T-helper 2 cell treated with Interferon-gamma antibody and Interleukin-4, amounts not matched to agents 100 ng/mL and 5 ng/mL, for 36 hours (primary cell): ENCODE measurements at regions not wholly inside any gene's neighbourhood (a gene's known extent, or its start where the extent isn't known, plus 50 kb on each side); places are given as distances from the start of the nearest gene placed in this dataset.
"Not testable (repeated sequence)": the region's sequence is repeated elsewhere in the genome, so short reads cannot be mapped to it uniquely, and the experiment has no call there.

Experiments used
- intact Hi-C: fragments of 100-400 bp; cut with micrococcal nuclease; formaldehyde crosslinking; loops from one replicate; pipeline ENCODE4 v1.15.1; 2023

DNA sequence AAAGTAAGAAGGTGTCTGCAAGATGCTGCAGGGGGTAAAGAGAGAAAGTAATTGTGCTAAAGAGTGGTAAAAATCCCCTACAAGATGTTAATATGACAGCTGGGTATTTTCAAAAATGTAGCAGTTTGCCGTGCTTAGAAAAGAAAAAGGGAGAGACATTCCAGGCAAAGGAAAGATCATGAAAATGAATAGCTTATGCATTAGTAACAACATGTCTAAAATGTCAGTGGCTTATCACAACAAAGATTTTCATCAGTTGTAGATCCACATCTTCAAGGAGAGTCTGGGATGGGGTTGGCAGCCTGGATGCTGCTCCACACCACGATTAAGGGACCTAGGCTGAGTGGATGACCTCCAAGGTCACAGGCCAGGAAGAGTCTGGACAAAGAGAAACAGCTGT, 920.9 kb downstream of the GRID1 start:
- intact Hi-C loops: no loop called here

- intact Hi-C loops: no loop called here
Measured at GRCh38 chr10:85446827-85447226, 919.8 kb downstream of the GRID1 start.

DNA sequence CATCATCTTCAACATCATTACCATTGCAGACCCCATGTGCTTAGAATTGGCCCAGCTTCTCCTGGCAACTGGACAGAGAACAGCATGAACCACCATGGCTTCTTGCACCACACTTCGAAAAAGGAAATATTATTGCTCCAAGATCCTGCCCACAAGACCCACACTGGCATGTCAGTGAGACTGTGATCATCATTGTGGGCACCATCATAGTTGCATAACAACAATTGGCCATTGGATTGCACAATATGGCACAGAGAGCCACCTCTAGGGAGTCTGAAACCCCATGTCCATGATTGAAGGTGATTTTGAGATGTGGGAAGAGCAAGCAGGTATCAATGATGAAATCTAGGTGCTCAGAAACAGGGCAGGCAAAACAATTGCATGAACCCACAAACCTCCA, 918.9 kb downstream of the GRID1 start:
- intact Hi-C loops: no loop called here

GRCh38 chr10:85448716-85449115, 917.9 kb downstream of the GRID1 start:
- intact Hi-C loops: no loop called here

DNA sequence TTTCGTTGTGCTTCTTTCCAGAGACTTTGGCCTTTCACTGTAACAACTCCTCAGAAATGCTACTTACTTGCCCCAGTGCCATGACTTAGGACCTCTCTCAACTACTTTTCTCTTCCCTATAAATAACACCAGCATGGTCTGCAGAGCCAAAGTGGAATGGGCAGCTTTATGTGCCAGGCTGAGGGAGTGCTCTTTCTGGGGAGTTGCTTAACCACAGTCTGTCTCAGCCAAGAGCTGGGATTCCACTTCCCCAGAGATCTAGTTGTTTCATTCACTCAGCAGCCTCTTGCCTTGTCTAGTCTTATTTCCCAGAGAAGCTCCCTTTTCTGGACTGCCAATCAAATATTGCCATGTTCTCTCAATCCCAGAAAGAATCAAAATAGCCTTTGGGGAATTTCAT, 912.2 kb downstream of the GRID1 start:
- intact Hi-C loops: no loop called here

GRCh38 chr10:85457191-85457590, 909.4 kb downstream of the GRID1 start:
- intact Hi-C loops: no loop called here

DNA sequence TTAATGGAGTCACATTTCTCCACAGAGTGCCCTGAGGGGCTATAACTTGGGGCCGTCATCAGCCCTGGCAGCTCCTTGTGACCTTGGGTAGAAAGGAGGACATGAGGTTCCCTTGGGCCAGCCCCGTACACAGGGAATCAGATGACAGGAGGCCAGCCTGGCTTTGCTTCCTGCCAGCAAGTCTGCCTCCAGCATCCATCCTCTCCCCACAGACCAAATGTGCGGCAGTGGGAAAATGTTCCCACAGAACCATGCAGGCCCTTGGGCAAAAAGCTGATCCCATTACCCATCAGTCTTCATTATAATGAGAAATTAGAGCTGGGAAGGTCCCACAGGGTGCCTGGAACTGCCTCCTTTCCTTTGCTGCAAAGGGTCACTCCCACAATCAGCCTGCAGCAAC, 908.3 kb downstream of the GRID1 start:
- intact Hi-C loops: no loop called here

- intact Hi-C loops: no loop called here
Measured at GRCh38 chr10:85459906-85460305, 906.7 kb downstream of the GRID1 start.

GRCh38 chr10:85464336-85464735, 902.3 kb downstream of the GRID1 start:
- intact Hi-C loops: no loop called here

- intact Hi-C loops: no loop called here
Measured at GRCh38 chr10:85477979-85478378, 888.6 kb downstream of the GRID1 start.

DNA sequence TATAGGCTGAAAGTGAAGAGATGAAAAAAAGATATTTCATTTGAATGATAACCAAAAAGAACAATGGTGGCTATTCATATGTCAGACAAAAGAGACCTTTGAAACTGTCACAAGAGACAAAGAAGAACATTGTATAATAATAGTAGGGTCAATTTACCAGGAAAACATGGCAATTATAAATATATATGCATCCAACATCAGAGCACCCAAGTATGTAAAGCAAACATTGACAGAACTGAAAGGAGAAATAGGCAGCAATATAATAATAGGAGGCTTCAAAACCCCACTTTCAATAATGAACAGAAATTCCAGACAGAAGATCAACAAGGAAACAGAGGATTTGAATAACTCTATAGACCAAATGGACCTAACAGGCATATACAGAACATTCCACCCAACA, 876.2 kb downstream of the GRID1 start:
- intact Hi-C loops: no loop called here

DNA sequence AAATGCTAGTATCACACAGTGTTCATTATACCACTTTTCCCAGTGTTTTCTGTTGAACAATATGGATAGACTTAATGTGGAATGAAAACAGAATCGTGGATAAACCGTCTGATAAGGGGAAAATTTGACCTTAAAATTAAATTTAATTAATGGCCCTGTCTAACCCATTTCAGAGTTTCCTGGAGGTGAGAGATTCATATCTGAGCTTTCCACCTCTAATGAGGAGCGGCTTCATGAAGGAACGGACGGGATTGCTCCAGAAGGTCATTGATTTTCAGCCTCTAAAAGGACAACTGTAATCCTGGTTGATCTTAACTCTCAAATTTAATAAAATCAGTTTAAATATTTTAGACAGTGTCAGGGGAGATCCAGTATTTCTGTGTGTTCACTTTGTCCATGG, 874.9 kb downstream of the GRID1 start:
- intact Hi-C loops: no loop called here

- intact Hi-C loops: no loop called here
Measured at GRCh38 chr10:85492684-85493083, 873.9 kb downstream of the GRID1 start.

DNA sequence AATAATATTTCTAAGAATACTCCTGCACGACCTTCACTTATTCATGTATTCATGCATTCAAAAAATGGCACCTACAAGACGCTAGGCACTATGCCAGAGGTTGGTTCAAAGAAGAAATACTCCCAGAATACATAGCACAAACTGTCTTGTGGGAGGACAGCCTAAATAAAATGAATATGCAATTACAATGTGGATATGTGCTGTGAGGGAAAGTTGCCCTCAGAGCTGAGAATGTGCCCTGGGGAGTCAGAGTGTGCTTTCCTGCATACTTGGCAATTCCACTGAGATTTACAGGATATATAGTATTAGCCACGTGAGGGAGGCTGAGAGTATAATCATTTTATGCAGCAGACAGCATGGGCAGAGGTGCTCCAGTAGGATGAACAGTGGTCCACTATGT, 872.9 kb downstream of the GRID1 start:
- intact Hi-C loops: no loop called here

GRCh38 chr10:85504641-85505040, 862.0 kb downstream of the GRID1 start:
- intact Hi-C loops: not testable (repeated sequence)

DNA sequence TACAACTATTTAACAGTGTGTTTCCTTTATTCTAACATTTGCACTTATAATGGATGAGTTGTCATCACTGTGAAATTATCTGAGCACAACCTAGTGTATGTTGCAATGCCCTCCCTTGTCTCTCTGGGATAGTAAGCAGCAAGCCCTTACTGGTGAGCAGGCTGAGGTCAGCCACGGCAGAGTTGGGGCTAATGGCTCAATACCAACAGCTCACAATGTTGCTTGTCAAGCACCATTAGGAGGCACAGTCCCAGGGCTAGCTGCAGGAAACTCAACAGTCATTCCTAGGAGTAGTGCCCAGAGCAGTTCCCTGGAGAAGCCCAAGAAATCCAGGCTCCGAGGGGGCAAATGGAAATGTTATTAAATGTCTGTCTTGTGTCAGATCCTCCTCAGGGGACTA, 858.4 kb downstream of the GRID1 start:
- intact Hi-C loops: no loop called here

DNA sequence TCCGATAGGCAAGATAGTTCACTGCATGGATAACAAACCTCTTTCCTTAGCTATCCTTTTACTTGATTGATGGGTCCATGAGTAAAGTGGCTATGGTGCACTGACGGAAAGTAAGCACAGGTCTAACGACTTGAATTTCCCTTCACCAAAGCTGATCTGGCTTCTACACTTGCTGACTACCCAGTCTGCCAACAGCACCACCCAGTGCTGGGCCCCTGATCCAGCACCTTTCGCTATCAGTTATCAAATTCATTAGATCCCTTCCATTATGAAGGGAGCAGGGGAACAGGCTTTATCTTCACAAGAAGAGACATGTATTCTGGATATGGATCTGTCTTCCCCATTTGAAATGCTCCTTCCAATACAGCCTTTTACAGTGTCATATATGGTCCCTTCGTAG, 855.9 kb downstream of the GRID1 start:
- intact Hi-C loops: no loop called here

- intact Hi-C loops: no loop called here
Measured at GRCh38 chr10:85513436-85513835, 853.2 kb downstream of the GRID1 start.

DNA sequence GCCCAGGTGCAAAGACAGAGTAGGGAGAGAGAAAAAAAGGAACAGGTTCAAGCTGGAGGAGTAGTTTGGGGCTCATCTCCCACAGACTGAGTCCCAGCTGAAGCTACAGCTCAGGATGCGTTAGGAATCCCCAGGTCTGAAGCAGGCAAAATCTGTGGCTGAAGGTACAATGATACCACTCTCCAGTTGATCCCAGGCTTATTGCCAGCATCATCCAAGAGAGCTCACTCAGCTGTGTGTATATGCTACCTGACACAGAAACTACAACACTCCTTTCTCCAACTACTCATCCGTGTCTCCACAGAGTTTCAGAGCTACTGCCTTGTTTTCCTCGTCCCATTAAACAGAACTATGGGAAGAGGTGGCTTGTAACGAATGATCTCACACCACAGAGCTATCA, 851.3 kb downstream of the GRID1 start:
- intact Hi-C loops: no loop called here

GRCh38 chr10:85524001-85524666, 842.5 kb downstream of the GRID1 start:
- intact Hi-C loops: no loop called here

DNA sequence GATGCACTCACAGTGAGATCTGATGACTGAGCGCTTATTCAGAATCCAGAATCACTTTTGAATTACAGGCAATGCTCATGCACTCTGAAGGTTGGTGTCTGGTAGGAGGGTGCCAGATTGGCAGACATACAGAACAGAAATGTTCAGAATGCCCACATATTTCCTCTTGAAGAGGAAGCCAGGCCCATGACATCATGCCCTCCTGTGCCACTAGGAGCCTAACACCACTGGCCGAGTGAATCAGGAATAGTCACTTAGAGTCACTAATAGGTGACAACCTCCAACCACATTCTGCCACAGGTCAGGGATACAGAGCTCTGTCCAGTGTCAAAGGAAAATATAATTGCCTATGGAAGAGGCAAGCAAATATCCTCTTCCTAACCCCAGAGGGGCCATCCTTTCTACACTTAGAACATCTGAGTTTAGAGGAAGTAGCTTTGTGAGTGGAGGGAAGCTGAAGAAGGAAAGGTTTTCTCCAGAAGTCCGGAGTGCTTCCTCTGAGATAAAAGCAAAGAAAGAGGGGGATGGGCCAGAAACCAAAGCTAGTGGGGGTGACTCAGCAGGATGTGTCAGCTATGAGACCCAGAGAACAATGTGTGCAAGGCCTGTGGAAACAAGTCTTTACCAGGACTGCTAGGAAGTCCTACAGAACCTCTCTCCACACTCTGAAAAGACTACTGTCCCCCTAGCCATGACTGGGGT, 838.8 kb downstream of the GRID1 start:
- intact Hi-C loops: no loop called here

GRCh38 chr10:85528318-85528652, 838.3 kb downstream of the GRID1 start:
- intact Hi-C loops: no loop called here

DNA sequence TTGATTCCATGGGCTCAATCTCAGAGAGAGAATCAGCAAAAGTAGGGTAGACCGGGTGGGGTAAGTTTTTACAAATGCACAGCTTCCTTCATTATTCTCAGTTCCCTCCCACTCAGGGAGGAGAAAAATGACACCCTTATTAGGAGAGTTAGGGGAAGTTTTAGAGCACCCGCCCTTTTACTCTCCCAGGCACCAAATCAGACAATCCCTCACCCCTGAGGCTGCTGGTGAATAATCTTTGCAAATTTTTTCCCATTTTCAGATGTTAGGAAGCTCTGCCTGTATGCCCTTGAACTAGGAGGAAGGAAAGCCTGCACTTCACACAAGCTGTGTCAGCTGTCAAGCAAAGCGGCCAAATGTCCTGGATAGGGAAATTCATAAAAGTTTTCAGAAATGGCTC, 834.9 kb downstream of the GRID1 start:
- intact Hi-C loops: no loop called here
